Esophagus squamous epithelium (tissue), 4 donors: ENCODE measurements at regions not wholly inside any gene's neighbourhood (a gene's known extent, or its start where the extent isn't known, plus 50 kb on each side); places are given as distances from the start of the nearest gene placed in this dataset.

Experiments
- POLR2A ChIP-seq, 4 donors: fragments of 450-650 bp; IDR thresholded peaks; one replicate each; pipeline ENCODE4 v1.6.1; 2017; ENCODE audit warnings: antibody characterized with exemption in 4 of 4, mild to moderate bottlenecking in 4 of 4, moderate library complexity in 3 of 4
- TF ChIP-seq, protein P1 (sequence below), 6 experiments: fragments of 450-650 bp in 4 of 6; fragments of 200-600 bp in 2 of 6; sonication (generic) in 2 of 6; IDR thresholded peaks; one replicate each; pipeline ENCODE4 v1.5.1; 2016 to 2019; ENCODE audit warnings: antibody characterized with exemption in 6 of 6, mild to moderate bottlenecking in 4 of 6, moderate library complexity in 4 of 6

DNA sequence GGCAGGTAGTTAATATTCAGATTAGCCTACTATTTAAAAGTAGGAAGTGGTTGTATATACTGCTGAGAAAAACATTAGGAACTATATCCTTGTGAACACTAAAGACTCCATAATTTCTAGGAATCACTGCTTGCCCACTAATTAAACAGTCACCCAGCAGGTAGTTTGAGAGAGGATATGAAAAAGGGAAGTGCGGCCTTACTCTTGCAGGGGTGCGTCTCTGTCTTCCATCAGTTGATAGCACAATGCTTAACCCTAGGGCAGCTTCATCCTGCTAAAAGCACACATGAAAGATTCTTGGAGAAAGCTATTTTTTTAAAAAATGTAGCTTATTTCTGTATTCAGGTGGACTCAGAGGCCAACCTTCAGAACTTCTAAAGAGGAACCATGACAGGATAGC lies 53.1 kb upstream of the ATP5MC3 start:
- TF ChIP-seq, protein P1, sequence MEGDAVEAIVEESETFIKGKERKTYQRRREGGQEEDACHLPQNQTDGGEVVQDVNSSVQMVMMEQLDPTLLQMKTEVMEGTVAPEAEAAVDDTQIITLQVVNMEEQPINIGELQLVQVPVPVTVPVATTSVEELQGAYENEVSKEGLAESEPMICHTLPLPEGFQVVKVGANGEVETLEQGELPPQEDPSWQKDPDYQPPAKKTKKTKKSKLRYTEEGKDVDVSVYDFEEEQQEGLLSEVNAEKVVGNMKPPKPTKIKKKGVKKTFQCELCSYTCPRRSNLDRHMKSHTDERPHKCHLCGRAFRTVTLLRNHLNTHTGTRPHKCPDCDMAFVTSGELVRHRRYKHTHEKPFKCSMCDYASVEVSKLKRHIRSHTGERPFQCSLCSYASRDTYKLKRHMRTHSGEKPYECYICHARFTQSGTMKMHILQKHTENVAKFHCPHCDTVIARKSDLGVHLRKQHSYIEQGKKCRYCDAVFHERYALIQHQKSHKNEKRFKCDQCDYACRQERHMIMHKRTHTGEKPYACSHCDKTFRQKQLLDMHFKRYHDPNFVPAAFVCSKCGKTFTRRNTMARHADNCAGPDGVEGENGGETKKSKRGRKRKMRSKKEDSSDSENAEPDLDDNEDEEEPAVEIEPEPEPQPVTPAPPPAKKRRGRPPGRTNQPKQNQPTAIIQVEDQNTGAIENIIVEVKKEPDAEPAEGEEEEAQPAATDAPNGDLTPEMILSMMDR (IDR thresholded peaks at IDR 0.05), result no peak
- TF ChIP-seq POLR2A (IDR thresholded peaks at IDR 0.05), result no peak
